A673 (cell line): ENCODE measurements at regions not wholly inside any gene's neighbourhood (a gene's known extent, or its start where the extent isn't known, plus 50 kb on each side); places are given as distances from the start of the nearest gene placed in this dataset.
"Not testable (repeated sequence)": the region's sequence is repeated elsewhere in the genome, so short reads cannot be mapped to it uniquely, and the experiment has no call there.

Experiments used
- BruUV-seq: library from RNA; stranded (reverse); fragments of 400-500 nt; replicated peaks from 2 replicates; lab custom pipeline; 2021; lab: Mats Ljungman, UMichigan
- CTCF ChIA-PET: fragments of 300-600 bp; sonication (Branson Sonifier 250); formaldehyde crosslinking; loops from one replicate; lab custom pipeline; 2022; ENCODE audit warnings: antibody characterized with exemption; lab: Charles Lee
- POLR2A ChIA-PET: fragments of 300-600 bp; sonication (Branson Sonifier 250); formaldehyde crosslinking; loops from one replicate; lab custom pipeline; 2022; ENCODE audit warnings: antibody characterized with exemption; ENCODE audit not compliant: low non-redundant PET; lab: Charles Lee
- DNase-seq: peaks from one replicate; pipeline ENCODE4 v3.0.0-alpha.2; 2015; ENCODE audit warnings: low spot score
- H3K27ac ChIP-seq: fragments of 200-600 bp; sonication (generic); 2 replicates; pipeline ENCODE4 v1.5.1; 2016; ENCODE audit warnings: mixed run types, low read depth, mild to moderate bottlenecking, mixed read lengths, antibody characterized with exemption, low read length; ENCODE audit not compliant: poor library complexity, severe bottlenecking
- H3K27me3 ChIP-seq: fragments of 200-600 bp; sonication (generic); replicated peaks from 2 replicates; pipeline ENCODE4 v1.6.1; 2017; ENCODE audit warnings: mixed run types, low read depth, mild to moderate bottlenecking, mixed read lengths, antibody characterized with exemption, low read length; ENCODE audit not compliant: insufficient read depth, poor library complexity
- H3K36me3 ChIP-seq: fragments of 200-600 bp; sonication (generic); 2 replicates; pipeline ENCODE4 v1.6.1; 2016; ENCODE audit warnings: mixed run types, mild to moderate bottlenecking, mixed read lengths, antibody characterized with exemption, low read length; ENCODE audit not compliant: insufficient read depth, poor library complexity, severe bottlenecking
- H3K4me1 ChIP-seq: fragments of 200-600 bp; sonication (generic); 2 replicates; pipeline ENCODE4 v1.6.1; 2017; ENCODE audit warnings: mixed run types, mild to moderate bottlenecking, mixed read lengths, antibody characterized with exemption, low read length; ENCODE audit not compliant: insufficient read depth, poor library complexity, severe bottlenecking
- H3K4me3 ChIP-seq: fragments of 200-600 bp; sonication (generic); 2 replicates; pipeline ENCODE4 v1.5.1; 2016; ENCODE audit warnings: low read depth, mixed run types, mild to moderate bottlenecking, mixed read lengths, low read length; ENCODE audit not compliant: poor library complexity, severe bottlenecking
- H3K9me3 ChIP-seq: fragments of 200-600 bp; sonication (generic); 2 replicates; pipeline ENCODE4 v1.6.1; 2016; ENCODE audit warnings: mixed run types, low read depth, mild to moderate bottlenecking, mixed read lengths, antibody characterized with exemption, low read length; ENCODE audit not compliant: poor library complexity, severe bottlenecking
- EZH2 ChIP-seq: fragments of 200-600 bp; sonication (generic); IDR thresholded peaks from 2 replicates; pipeline ENCODE4 v1.6.1; 2017; ENCODE audit warnings: borderline replicate concordance, low read depth, mild to moderate bottlenecking, mixed read lengths, antibody characterized with exemption, low read length; ENCODE audit not compliant: poor library complexity, severe bottlenecking
- intact Hi-C: fragments of 100-400 bp; cut with micrococcal nuclease; formaldehyde crosslinking; loops from one replicate; pipeline ENCODE4 v1.10.0; 2022; ENCODE audit not compliant: unreplicated experiment
- TF ChIP-seq, protein P1 (sequence below): fragments of 300-800, 200-600 bp; sonication (generic); conservative IDR thresholded peaks from 2 replicates; pipeline ENCODE4 v1.5.1; 2017; ENCODE audit warnings: low read depth, mild to moderate bottlenecking, antibody characterized with exemption, low read length, moderate library complexity, mixed read lengths

DNA sequence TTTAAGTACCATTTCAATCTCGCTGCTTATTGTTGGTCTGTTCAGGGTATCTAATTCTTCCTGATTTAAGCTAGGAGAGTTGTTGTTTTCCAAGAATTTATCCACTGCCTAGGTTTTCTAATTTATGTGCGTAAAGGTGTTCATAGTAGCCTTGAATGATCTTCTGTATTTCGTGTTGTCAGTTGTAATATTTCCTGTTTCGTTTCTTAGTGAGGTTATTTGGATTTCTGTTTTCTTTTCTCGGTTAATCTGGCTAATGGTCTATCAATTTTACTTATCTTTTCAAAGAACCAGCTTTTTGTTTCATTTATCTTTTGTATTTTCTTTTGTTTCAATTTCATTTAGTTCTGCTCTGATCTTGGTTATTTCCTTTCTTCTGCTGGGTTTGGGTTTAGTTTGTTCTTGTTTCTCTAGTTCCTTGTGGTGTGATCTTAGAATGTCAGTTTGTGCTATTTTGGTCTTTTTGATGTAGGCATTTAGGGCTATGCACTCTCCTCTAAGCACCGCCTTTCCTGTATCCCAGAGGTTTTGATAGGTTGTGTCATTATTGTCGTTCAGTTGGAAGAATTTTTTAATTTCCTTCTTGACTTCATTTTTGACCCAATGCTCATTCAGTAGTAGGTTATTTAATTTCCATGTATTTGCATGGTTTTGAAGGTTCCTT is 92.5 kb upstream of the CSRP2 start:
- H3K36me3 ChIP-seq, H3K27me3 ChIP-seq, H3K27ac ChIP-seq, DNase-seq, CTCF ChIA-PET, intact Hi-C loops, H3K9me3 ChIP-seq, POLR2A ChIA-PET, H3K4me1 ChIP-seq, H3K4me3 ChIP-seq, BruUV-seq: not testable (repeated sequence)

DNA sequence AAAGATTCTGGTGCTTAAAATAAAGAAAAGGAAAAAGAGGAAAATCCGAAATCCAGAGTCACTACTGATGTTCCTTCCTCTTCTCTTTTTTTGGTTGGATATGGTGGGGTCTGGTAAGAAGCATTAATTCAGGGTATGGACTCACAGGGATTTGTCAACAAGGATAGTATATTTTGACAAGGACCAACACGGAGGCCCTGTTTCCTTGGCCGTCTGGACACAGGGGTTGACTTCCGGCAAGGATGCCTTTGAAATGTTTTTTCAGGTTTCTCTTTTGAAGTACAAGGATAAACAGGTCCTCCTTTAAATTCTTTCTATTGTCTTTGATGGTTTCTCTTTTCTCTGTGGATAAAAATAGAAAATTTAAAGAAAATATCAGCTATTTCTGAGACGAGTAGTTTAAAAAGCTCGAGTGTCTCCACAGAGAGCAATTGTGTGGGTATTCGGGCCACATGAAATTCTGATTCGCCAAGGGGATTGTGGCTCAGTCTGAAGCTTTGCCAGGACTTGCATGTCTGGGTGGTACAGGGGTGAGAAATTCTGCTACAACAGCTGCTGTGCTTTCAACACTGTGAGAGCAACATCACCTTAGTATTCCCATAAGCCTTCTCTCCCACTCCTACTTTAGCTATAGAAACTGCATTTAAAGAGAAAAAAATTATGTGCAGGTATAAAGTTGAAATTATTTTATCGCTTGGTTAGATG is 88.5 kb upstream of the CSRP2 start:
- H3K36me3 ChIP-seq: no peaks in the 10 kb centered on the region
- POLR2A ChIA-PET: interaction anchor here (0.6 kb wide), 1 partner anchor 343 kb away, joined by 6 read pairs; no protein-coding TSS in a partner anchor
- BruUV-seq: no TSS peak
- DNase-seq: no peak
- intact Hi-C loops: no loop called here
- no peaks in the 10 kb centered on the region for H3K9me3 ChIP-seq
- CTCF ChIA-PET: no interaction called here
- H3K27me3 ChIP-seq: no peaks in the 10 kb centered on the region
- no peaks in the 10 kb centered on the region for H3K4me1 ChIP-seq
- H3K27ac ChIP-seq: no peak overlapping the region
- no peak overlapping the region for H3K4me3 ChIP-seq
- TF ChIP-seq, protein P1, sequence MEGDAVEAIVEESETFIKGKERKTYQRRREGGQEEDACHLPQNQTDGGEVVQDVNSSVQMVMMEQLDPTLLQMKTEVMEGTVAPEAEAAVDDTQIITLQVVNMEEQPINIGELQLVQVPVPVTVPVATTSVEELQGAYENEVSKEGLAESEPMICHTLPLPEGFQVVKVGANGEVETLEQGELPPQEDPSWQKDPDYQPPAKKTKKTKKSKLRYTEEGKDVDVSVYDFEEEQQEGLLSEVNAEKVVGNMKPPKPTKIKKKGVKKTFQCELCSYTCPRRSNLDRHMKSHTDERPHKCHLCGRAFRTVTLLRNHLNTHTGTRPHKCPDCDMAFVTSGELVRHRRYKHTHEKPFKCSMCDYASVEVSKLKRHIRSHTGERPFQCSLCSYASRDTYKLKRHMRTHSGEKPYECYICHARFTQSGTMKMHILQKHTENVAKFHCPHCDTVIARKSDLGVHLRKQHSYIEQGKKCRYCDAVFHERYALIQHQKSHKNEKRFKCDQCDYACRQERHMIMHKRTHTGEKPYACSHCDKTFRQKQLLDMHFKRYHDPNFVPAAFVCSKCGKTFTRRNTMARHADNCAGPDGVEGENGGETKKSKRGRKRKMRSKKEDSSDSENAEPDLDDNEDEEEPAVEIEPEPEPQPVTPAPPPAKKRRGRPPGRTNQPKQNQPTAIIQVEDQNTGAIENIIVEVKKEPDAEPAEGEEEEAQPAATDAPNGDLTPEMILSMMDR: no peak
- no peak for TF ChIP-seq EZH2

DNA sequence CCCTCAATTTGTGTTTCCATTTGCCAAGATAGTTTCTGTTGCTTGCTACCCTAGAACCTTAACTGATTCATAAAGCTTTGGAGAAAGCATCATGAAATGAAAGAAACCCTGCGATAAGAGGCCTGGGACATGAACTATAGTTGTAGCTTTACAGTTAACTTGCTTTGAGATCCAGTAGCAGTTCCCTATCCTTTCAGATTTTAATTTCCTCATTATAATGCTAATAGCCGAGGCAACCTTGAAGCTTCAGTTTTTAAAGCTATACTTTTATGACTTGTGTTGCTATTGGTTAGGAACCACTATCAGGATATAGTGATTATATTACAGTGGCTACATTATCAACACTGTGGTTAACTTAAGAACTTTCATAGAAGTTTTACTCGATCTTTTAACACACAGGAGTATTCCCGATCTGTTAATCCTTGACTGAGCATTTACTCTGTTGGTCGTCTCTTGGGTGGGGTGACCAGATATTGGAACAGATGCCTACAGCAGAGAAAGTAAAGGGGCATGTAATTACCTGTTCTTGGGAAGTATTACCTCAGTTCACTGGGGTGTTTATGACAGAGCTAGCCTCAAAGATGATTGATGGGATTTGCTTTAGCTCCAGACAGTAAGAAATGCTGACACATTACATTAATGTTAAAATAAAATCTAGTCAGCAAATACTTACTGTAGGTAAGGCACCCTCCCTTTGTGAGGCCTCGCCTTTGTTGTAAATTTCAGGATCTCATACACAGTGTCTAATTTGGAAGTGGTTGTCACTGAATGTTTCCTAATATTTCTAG is 86.2 kb upstream of the CSRP2 start:
- Histone ChIP-seq H3K4me1 (no peaks in the 10 kb centered on the region), H3K36me3 (no peaks in the 10 kb centered on the region), H3K27me3 (no peaks in the 10 kb centered on the region), H3K4me3 (no peak overlapping the region), H3K27ac (no peak overlapping the region), H3K9me3 (no peaks in the 10 kb centered on the region)
- ChIA-PET CTCF (no interaction called here), POLR2A (no interaction called here)
- DNase-seq: no peak
- TF ChIP-seq, protein P1: no peak
- no peak for TF ChIP-seq EZH2
- BruUV-seq: no TSS peak
- intact Hi-C loops: no loop called here
